ENCODE measurements at regions not wholly inside any gene's neighbourhood (a gene's known extent, or its start where the extent isn't known, plus 50 kb on each side); places are given as distances from the start of the nearest gene placed in this dataset.
A peak's percentile ranks its signal among the peaks of the same experiment; 100 is the strongest.

DNA sequence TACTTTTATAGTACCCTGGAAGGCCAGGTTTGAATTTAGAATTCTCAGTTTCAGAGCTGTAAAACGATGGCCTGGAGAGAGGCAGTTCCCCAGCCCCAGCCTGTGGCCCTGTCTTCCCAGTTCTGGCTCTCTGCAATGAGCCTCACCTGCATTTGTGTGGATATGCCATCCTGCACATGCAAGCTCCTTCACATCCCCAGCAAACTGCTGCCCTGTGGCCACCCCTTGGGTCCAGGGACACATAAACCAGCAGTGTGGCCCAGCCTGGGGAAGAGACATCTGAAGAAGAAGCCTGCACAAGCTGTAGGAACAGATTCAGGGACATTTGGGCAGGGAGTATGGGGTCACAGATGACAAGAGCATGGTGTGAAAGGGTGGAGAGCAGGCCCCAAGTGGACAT lies 174.3 kb upstream of the CRY1 start:
- DNase-seq, result no peak
- no peak overlapping the region for H3K4me3 Mint-ChIP-seq
- H3K9me3 Mint-ChIP-seq, result peaks cover 9% of the 10 kb centered on the region
- H3K27ac Mint-ChIP-seq, result no peak overlapping the region
- peaks cover 17% of the 10 kb centered on the region for H3K27me3 Mint-ChIP-seq
- no peaks in the 10 kb centered on the region for H3K36me3 Mint-ChIP-seq (ENCODE audit: low read depth)
- intact Hi-C loops (cut with micrococcal nuclease), result no loop called here
- no peaks in the 10 kb centered on the region for H3K4me1 Mint-ChIP-seq

GRCh38 chr12:107271523-107271922 lies 178.2 kb upstream of the CRY1 start:
- Mint-ChIP-seq H3K4me3 (no peak overlapping the region), H3K36me3 (ENCODE audit: low read depth) (no peaks in the 10 kb centered on the region), H3K4me1 (peaks cover 2% of the 10 kb centered on the region), H3K9me3 (peaks cover 12% of the 10 kb centered on the region), H3K27me3 (peaks cover 28% of the 10 kb centered on the region), H3K27ac (no peak overlapping the region)
- intact Hi-C loops (cut with micrococcal nuclease), result no loop called here
- DNase-seq, result no peak

DNA sequence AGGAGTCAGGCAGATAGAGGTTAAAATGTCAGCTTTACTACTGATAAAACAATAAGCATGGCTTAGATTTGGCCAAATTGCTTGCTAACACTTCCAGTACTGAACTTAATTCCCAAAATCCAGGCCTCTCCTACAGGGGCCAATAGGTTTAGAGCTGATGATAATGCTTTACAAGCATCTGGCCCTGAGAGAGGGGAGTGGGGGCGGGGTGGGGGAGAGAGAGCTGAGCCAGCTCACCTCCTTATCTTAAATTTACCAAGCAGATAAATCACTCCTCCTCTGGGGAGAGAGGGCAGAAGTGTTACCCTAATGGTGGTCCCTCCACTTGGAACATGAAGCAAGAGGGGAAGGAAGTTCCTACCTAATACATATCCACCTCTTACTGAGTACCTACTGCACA lies 182.2 kb upstream of the CRY1 start:
- no peak overlapping the region for H3K4me3 Mint-ChIP-seq
- DNase-seq, result no peak
- peaks cover 32% of the 10 kb centered on the region for H3K27me3 Mint-ChIP-seq
- H3K9me3 Mint-ChIP-seq, result peaks cover 12% of the 10 kb centered on the region
- intact Hi-C loops (cut with micrococcal nuclease), result no loop called here
- H3K27ac Mint-ChIP-seq, result no peak overlapping the region
- peaks cover 2% of the 10 kb centered on the region for H3K4me1 Mint-ChIP-seq
- no peaks in the 10 kb centered on the region for H3K36me3 Mint-ChIP-seq (ENCODE audit: low read depth)

DNA sequence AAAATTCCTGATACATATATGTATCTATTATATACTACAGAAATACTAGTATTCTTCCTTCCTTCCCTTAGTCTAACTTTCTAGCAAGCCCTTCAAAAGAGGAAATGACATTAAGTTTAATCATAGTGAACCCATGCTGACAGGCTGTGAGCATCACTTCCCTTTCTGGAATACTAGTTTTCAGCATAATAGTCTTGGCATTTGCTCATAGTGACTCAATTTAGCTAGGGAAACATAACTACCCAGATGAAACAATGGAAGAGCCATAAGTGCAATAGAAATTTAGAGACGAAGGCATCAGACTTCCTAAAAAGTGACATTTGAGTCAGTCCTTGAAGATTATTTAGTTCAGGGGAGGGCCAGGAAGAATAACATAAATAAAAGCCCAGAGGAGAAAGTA lies 184.5 kb upstream of the CRY1 start:
- H3K4me3 Mint-ChIP-seq, result no peak overlapping the region
- H3K27ac Mint-ChIP-seq, result no peak overlapping the region
- peaks cover 2% of the 10 kb centered on the region for H3K4me1 Mint-ChIP-seq
- H3K27me3 Mint-ChIP-seq, result peaks cover 31% of the 10 kb centered on the region
- DNase-seq, result no peak
- intact Hi-C loops (cut with micrococcal nuclease), result no loop called here
- peaks cover 8% of the 10 kb centered on the region for H3K9me3 Mint-ChIP-seq
- H3K36me3 Mint-ChIP-seq (ENCODE audit: low read depth), result no peaks in the 10 kb centered on the region

DNA sequence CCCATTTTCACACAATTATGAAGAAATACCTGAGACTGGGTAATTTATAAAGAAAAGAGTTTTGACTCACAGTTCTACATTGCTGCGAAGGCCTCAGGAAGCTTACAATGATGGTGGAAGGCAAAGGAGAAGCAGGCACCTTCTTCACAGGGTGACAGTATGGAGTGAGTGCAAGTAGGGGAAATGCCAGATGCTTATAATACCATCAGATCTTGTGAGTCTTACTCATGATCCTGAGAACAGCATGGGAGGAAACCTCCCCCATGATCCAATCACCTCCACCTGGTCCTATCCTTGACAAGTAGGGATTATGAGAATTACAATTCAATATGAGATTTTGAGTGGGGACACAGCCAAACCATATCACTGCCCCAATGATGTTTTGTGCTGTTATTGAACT lies 189.3 kb upstream of the CRY1 start:
- H3K4me1 Mint-ChIP-seq, result peaks cover 7% of the 10 kb centered on the region
- H3K27ac Mint-ChIP-seq, result no peak overlapping the region
- H3K9me3 Mint-ChIP-seq, result peaks cover 6% of the 10 kb centered on the region
- no peak for DNase-seq
- H3K27me3 Mint-ChIP-seq, result peaks cover 8% of the 10 kb centered on the region
- no peaks in the 10 kb centered on the region for H3K36me3 Mint-ChIP-seq (ENCODE audit: low read depth)
- no peak overlapping the region for H3K4me3 Mint-ChIP-seq
- intact Hi-C loops (cut with micrococcal nuclease), result no loop called here

DNA sequence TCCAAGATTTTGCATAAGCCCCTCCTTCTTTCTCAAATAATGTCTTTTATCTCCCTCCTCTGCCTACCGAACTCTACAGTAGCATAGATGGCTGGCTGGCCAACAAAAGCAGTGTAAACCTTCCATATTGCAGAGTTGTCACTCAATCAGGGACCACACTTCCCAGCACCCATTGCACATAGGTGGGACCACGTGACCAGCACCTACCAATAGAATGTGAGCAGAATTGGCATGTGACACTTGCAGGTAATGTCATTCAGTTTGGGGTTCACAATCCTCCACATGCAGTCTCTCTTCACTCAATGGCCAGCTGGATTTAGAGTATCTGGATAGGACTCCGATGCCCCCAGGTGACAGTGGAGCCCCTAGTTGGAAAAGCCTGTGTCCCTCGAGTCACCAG lies 190.3 kb upstream of the CRY1 start:
- Mint-ChIP-seq H3K4me3 (no peak overlapping the region), H3K9me3 (peaks cover 6% of the 10 kb centered on the region), H3K27me3 (peaks cover 4% of the 10 kb centered on the region), H3K36me3 (ENCODE audit: low read depth) (no peaks in the 10 kb centered on the region), H3K4me1 (peaks cover 15% of the 10 kb centered on the region), H3K27ac (no peak overlapping the region)
- no peak for DNase-seq
- intact Hi-C loops (cut with micrococcal nuclease), result no loop called here

- Mint-ChIP-seq H3K9me3 (peaks cover 6% of the 10 kb centered on the region), H3K27ac (no peak overlapping the region), H3K4me3 (no peak overlapping the region), H3K36me3 (ENCODE audit: low read depth) (no peaks in the 10 kb centered on the region), H3K4me1 (peaks cover 17% of the 10 kb centered on the region), H3K27me3 (peaks cover 3% of the 10 kb centered on the region)
- intact Hi-C loops (cut with micrococcal nuclease), result no loop called here
- DNase-seq, result no peak
Measured at GRCh38 chr12:107284692-107285091, 191.3 kb upstream of the CRY1 start.

- H3K27me3 Mint-ChIP-seq, result peaks cover 2% of the 10 kb centered on the region
- no peaks in the 10 kb centered on the region for H3K36me3 Mint-ChIP-seq (ENCODE audit: low read depth)
- intact Hi-C loops (cut with micrococcal nuclease), result loop anchor here (1.0 to 2.0 kb wide), 2 partner anchors 34 to 81 kb away; no protein-coding TSS in a partner anchor
- DNase-seq, result peak; percentile 80
- peaks cover 17% of the 10 kb centered on the region for H3K4me1 Mint-ChIP-seq
- peak overlapping the region; percentile 66 for H3K27ac Mint-ChIP-seq
- H3K4me3 Mint-ChIP-seq, result peak overlapping the region; percentile 29
- peaks cover 6% of the 10 kb centered on the region for H3K9me3 Mint-ChIP-seq
Measured at GRCh38 chr12:107287436-107288413, 194.4 kb upstream of the CRY1 start.

DNA sequence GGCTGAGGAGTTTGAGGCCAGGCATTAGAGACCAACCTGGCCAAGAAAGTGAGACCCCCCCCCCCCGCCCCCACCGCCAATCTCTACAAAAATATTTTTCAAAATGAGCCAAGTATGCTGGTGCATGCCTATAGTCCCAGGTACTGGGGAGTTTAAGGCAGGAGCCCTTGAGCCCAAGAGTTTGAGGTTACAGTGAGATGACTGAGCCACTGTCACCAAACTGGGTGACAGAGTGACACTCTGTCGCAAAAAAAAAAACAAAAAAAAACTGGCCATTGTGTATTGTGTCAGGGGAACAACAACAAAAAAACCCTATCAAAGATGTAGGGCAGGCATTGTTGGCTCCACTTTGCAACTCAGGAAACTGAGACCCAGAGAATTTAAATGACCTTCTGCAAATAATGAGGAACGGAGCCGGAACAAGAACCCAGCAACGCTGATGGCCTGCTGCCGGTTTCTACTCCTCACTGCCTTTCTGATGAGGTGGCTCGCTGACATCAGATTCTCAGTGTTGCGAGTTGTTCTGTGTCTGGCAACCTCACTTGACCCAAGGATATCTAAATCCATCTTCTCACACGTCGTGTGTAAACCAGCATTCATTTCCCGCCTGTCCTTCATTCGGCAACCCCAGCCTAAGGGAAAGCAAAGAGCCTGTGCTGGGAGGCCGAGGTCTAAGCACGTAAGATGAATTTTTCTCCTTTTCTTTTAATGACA lies 195.2 kb upstream of the CRY1 start:
- H3K27ac Mint-ChIP-seq, result no peak overlapping the region
- no peaks in the 10 kb centered on the region for H3K36me3 Mint-ChIP-seq (ENCODE audit: low read depth)
- peaks cover 2% of the 10 kb centered on the region for H3K9me3 Mint-ChIP-seq
- H3K27me3 Mint-ChIP-seq, result peaks cover 2% of the 10 kb centered on the region
- no peak for DNase-seq
- intact Hi-C loops (cut with micrococcal nuclease), result no loop called here
- peaks cover 17% of the 10 kb centered on the region for H3K4me1 Mint-ChIP-seq
- no peak overlapping the region for H3K4me3 Mint-ChIP-seq

DNA sequence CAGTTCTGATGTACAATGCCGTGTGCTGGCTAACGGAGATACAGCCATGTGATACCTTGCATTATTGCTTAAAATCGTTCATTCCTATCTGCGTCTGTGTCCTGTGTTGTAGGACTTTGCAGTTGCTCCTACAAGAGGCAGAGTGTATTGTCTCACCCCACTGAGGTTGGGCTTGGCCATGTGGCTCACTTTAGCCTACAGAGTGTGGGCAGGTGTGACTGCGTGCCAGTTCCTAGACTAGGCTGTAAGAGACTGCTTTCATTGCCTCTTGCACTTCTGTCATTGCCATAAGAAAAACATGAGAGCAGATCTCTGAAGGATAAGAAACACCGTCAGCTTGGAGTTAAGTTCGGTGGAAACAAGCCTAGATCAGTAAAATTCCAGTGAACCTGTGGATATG lies 197.7 kb upstream of the CRY1 start:
- peaks cover 19% of the 10 kb centered on the region for H3K4me1 Mint-ChIP-seq
- H3K36me3 Mint-ChIP-seq (ENCODE audit: low read depth), result no peaks in the 10 kb centered on the region
- DNase-seq, result no peak
- peaks cover 9% of the 10 kb centered on the region for H3K27me3 Mint-ChIP-seq
- H3K27ac Mint-ChIP-seq, result no peak overlapping the region
- no peak overlapping the region for H3K4me3 Mint-ChIP-seq
- peaks cover 4% of the 10 kb centered on the region for H3K9me3 Mint-ChIP-seq
- intact Hi-C loops (cut with micrococcal nuclease), result no loop called here

DNA sequence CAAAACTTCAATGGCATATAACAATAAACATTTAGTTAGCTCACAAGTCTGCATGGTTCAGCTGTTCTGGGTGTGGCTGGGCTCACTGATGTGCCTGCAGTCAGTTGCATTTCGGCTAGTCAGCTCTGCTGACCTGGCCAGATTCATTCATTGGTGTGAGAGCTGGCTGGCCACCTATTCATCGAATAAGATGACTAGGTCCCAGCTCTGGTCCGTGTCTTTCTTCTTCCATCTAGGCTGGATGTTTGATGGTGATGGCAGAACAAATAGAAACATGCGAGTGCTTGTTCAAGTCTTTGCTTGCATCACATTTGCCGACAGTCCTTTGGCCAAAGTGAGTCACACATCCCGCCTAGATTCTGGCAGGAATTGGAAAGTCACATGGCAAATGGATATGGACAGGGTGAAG lies 203.3 kb upstream of the CRY1 start:
- Mint-ChIP-seq H3K4me1 (peaks cover 6% of the 10 kb centered on the region), H3K36me3 (ENCODE audit: low read depth) (no peaks in the 10 kb centered on the region), H3K27me3 (peaks cover 9% of the 10 kb centered on the region), H3K27ac (no peak overlapping the region), H3K4me3 (no peak overlapping the region), H3K9me3 (peaks cover 4% of the 10 kb centered on the region)
- intact Hi-C loops (cut with micrococcal nuclease), result no loop called here
- no peak for DNase-seq

DNA sequence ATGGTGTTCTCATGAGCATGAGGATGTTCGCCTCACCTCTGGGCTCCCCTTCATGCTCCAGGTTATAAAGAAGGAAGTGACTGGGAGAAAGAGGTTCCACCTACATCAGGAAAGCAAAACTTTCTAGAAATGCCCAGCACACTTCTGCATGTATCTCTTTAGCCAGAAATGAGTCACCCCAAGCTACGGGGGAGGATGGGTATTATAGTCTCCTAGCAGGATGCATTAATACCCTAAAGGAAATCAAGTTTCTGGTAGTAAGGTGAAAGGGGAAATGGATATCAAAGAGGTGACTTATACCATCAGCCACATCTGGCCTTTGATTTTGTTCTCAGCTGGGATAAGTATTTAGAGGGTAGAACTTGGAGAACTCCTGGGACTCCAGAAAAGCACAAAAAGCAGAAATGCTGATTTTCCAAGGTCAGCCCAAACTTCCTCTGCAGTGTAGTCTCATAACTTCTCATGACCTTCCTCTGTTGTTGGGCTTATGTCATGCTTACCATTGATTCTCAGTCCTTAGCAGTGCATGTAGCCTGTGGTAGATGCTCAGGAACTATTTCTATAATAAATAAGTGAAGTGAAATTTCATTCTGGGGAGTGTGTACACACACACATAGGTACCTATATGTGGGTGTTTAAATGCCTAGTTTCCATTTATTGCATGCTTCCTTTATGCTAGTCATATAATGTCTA lies 209.4 kb upstream of the CRY1 start:
- H3K27ac Mint-ChIP-seq, result no peak overlapping the region
- peaks cover 18% of the 10 kb centered on the region for H3K27me3 Mint-ChIP-seq
- no peaks in the 10 kb centered on the region for H3K4me1 Mint-ChIP-seq
- intact Hi-C loops (cut with micrococcal nuclease), result no loop called here
- H3K9me3 Mint-ChIP-seq, result peaks cover 6% of the 10 kb centered on the region
- no peaks in the 10 kb centered on the region for H3K36me3 Mint-ChIP-seq (ENCODE audit: low read depth)
- H3K4me3 Mint-ChIP-seq, result no peak overlapping the region
- DNase-seq, result no peak

- H3K36me3 Mint-ChIP-seq (ENCODE audit: low read depth), result no peaks in the 10 kb centered on the region
Measured at GRCh38 chr12:107304588-107305532, 211.5 kb upstream of the CRY1 start.

More at GRCh38 chr12:107304588-107305532, 211.5 kb upstream of the CRY1 start:
- intact Hi-C loops (cut with micrococcal nuclease), result no loop called here
- no peak for DNase-seq
- Mint-ChIP-seq H3K27ac (no peak overlapping the region), H3K4me1 (peaks cover 17% of the 10 kb centered on the region), H3K27me3 (peaks cover 18% of the 10 kb centered on the region), H3K9me3 (peaks cover 6% of the 10 kb centered on the region), H3K4me3 (no peak overlapping the region)
